Ovary (tissue), 3 donors: ENCODE measurements at regions not wholly inside any gene's neighbourhood (a gene's known extent, or its start where the extent isn't known, plus 50 kb on each side); places are given as distances from the start of the nearest gene placed in this dataset.

ENCODE experiments used
- CTCF ChIP-seq, 3 donors: fragments of 450-650 bp in 2 of 3; fragments of 200-600 bp in 1 of 3; IDR thresholded peaks; one replicate each; pipeline versions ENCODE4 v1.5.1 to v1.8.0; 2016 to 2022; ENCODE audit warnings: antibody characterized with exemption in 3 of 3, mild to moderate bottlenecking in 1 of 3
- POLR2A ChIP-seq: fragments of 450-650 bp; IDR thresholded peaks from one replicate; pipeline ENCODE4 v1.6.1; 2017; ENCODE audit warnings: antibody characterized with exemption, mild to moderate bottlenecking, moderate library complexity
- donor health status: DM: no; HTN: no; CAD: no.

- TF ChIP-seq CTCF (IDR thresholded peaks at IDR 0.05), result no peak
- no peak for TF ChIP-seq POLR2A
Measured at GRCh38 chr15:93144463-93145236, 55.6 kb upstream of the RGMA start.
